ENCODE measurements at regions not wholly inside any gene's neighbourhood (a gene's known extent, or its start where the extent isn't known, plus 50 kb on each side); places are given as distances from the start of the nearest gene placed in this dataset.

GRCh38 chr17:77391668-77392375, 251.1 kb downstream of the SEC14L1 start:
- H3K27ac ChIP-seq = no peak overlapping the region
- TF ChIP-seq CTCF (IDR thresholded peaks at IDR 0.05) (no peak), ZFX (IDR thresholded peaks at IDR 0.05; ENCODE audit: borderline replicate concordance) (no peak)

GRCh38 chr17:77392376-77393273, 251.9 kb downstream of the SEC14L1 start:
- TF ChIP-seq ZFX (IDR thresholded peaks at IDR 0.05; ENCODE audit: borderline replicate concordance) (no peak), CTCF (IDR thresholded peaks at IDR 0.05) (no peak)
- no peak overlapping the region for H3K27ac ChIP-seq

- TF ChIP-seq ZFX (IDR thresholded peaks at IDR 0.05; ENCODE audit: borderline replicate concordance) = no peak
- TF ChIP-seq CTCF (IDR thresholded peaks at IDR 0.05) = no peak
- no peak overlapping the region for H3K27ac ChIP-seq
These were observed 252.5 kb downstream of the SEC14L1 start for GRCh38 chr17:77393274-77393600.

- no peak overlapping the region for H3K27ac ChIP-seq
- TF ChIP-seq ZFX (IDR thresholded peaks at IDR 0.05; ENCODE audit: borderline replicate concordance) (no peak), CTCF (IDR thresholded peaks at IDR 0.05) (no peak)
These were observed 253.2 kb downstream of the SEC14L1 start for GRCh38 chr17:77393867-77394539.

GRCh38 chr17:77394540-77395295, 253.9 kb downstream of the SEC14L1 start:
- TF ChIP-seq ZFX (IDR thresholded peaks at IDR 0.05; ENCODE audit: borderline replicate concordance) = no peak
- no peak for TF ChIP-seq CTCF (IDR thresholded peaks at IDR 0.05)
- no peak overlapping the region for H3K27ac ChIP-seq

- TF ChIP-seq CTCF (IDR thresholded peaks at IDR 0.05) = no peak
- TF ChIP-seq ZFX (IDR thresholded peaks at IDR 0.05; ENCODE audit: borderline replicate concordance) = no peak
- H3K27ac ChIP-seq = no peak overlapping the region
These were observed 254.8 kb downstream of the SEC14L1 start for GRCh38 chr17:77395501-77396048.

Data from 22Rv1 (cell line).